ENCODE measurements at regions not wholly inside any gene's neighbourhood (a gene's known extent, or its start where the extent isn't known, plus 50 kb on each side); places are given as distances from the start of the nearest gene placed in this dataset.

- Histone ChIP-seq H3K36me3 (ENCODE audit: insufficient read depth, low read length) (no peaks in the 10 kb centered on the region), H3K9me3 (ENCODE audit: control insufficient read depth, insufficient read depth, low read length) (peaks cover 3% of the 10 kb centered on the region; the same call in 1 of the 2 replicates), H3K9ac (ENCODE audit: low read depth, low read length) (no peak overlapping the region), H3K4me1 (ENCODE audit: insufficient read depth, low read length) (peaks cover 15% of the 10 kb centered on the region; the same call in 1 of the 2 replicates)
Observed at GRCh38 chr13:90401150-90401549, 946.3 kb upstream of the MIR17HG start.

- Histone ChIP-seq H3K4me1 (ENCODE audit: insufficient read depth, low read length) (peaks cover 8% of the 10 kb centered on the region; the same call in 1 of the 2 replicates), H3K9me3 (ENCODE audit: control insufficient read depth, insufficient read depth, low read length) (peaks cover 3% of the 10 kb centered on the region; the same call in 1 of the 2 replicates), H3K36me3 (ENCODE audit: insufficient read depth, low read length) (no peaks in the 10 kb centered on the region), H3K9ac (ENCODE audit: low read depth, low read length) (no peak overlapping the region)
Observed at GRCh38 chr13:90402102-90402501, 945.4 kb upstream of the MIR17HG start.

GRCh38 chr13:90402613-90403012 lies 944.9 kb upstream of the MIR17HG start:
- Histone ChIP-seq H3K9ac (ENCODE audit: low read depth, low read length) (no peak overlapping the region), H3K9me3 (ENCODE audit: control insufficient read depth, insufficient read depth, low read length) (peaks cover 3% of the 10 kb centered on the region; the same call in 1 of the 2 replicates), H3K36me3 (ENCODE audit: insufficient read depth, low read length) (no peaks in the 10 kb centered on the region), H3K4me1 (ENCODE audit: insufficient read depth, low read length) (peaks cover 3% of the 10 kb centered on the region; the same call in 1 of the 2 replicates)

- peaks cover 3% of the 10 kb centered on the region; the same call in 1 of the 2 replicates for H3K9me3 ChIP-seq (ENCODE audit: control insufficient read depth, insufficient read depth, low read length)
- no peaks in the 10 kb centered on the region for H3K36me3 ChIP-seq (ENCODE audit: insufficient read depth, low read length)
- no peak overlapping the region for H3K9ac ChIP-seq (ENCODE audit: low read depth, low read length)
- H3K4me1 ChIP-seq (ENCODE audit: insufficient read depth, low read length): no peaks in the 10 kb centered on the region
Observed at GRCh38 chr13:90403330-90404082, 944.0 kb upstream of the MIR17HG start.

GRCh38 chr13:90405301-90405700 lies 942.2 kb upstream of the MIR17HG start:
- Histone ChIP-seq H3K36me3 (ENCODE audit: insufficient read depth, low read length) (no peaks in the 10 kb centered on the region), H3K9ac (ENCODE audit: low read depth, low read length) (no peak overlapping the region), H3K9me3 (ENCODE audit: control insufficient read depth, insufficient read depth, low read length) (no peaks in the 10 kb centered on the region; the same call in 1 of the 2 replicates), H3K4me1 (ENCODE audit: insufficient read depth, low read length) (no peaks in the 10 kb centered on the region)

GRCh38 chr13:90412980-90413379 lies 934.5 kb upstream of the MIR17HG start:
- Histone ChIP-seq H3K9ac (ENCODE audit: low read depth, low read length) (no peak overlapping the region), H3K4me1 (ENCODE audit: insufficient read depth, low read length) (peaks cover 19% of the 10 kb centered on the region), H3K9me3 (ENCODE audit: control insufficient read depth, insufficient read depth, low read length) (no peaks in the 10 kb centered on the region), H3K36me3 (ENCODE audit: insufficient read depth, low read length) (no peaks in the 10 kb centered on the region)

- H3K4me1 ChIP-seq (ENCODE audit: insufficient read depth, low read length): peaks cover 19% of the 10 kb centered on the region
- no peaks in the 10 kb centered on the region for H3K36me3 ChIP-seq (ENCODE audit: insufficient read depth, low read length)
- no peaks in the 10 kb centered on the region for H3K9me3 ChIP-seq (ENCODE audit: control insufficient read depth, insufficient read depth, low read length)
- no peak overlapping the region for H3K9ac ChIP-seq (ENCODE audit: low read depth, low read length)
Observed at GRCh38 chr13:90413548-90413947, 933.9 kb upstream of the MIR17HG start.

- H3K9me3 ChIP-seq (ENCODE audit: control insufficient read depth, insufficient read depth, low read length): no peaks in the 10 kb centered on the region
- H3K4me1 ChIP-seq (ENCODE audit: insufficient read depth, low read length): peaks cover 19% of the 10 kb centered on the region
- no peaks in the 10 kb centered on the region for H3K36me3 ChIP-seq (ENCODE audit: insufficient read depth, low read length)
- no peak overlapping the region for H3K9ac ChIP-seq (ENCODE audit: low read depth, low read length)
Observed at GRCh38 chr13:90414691-90415596, 932.5 kb upstream of the MIR17HG start.

GRCh38 chr13:90415902-90416301 lies 931.6 kb upstream of the MIR17HG start:
- peaks cover 19% of the 10 kb centered on the region for H3K4me1 ChIP-seq (ENCODE audit: insufficient read depth, low read length)
- no peak overlapping the region for H3K9ac ChIP-seq (ENCODE audit: low read depth, low read length)
- no peaks in the 10 kb centered on the region for H3K9me3 ChIP-seq (ENCODE audit: control insufficient read depth, insufficient read depth, low read length)

GRCh38 chr13:90416519-90416918 lies 931.0 kb upstream of the MIR17HG start:
- Histone ChIP-seq H3K9me3 (ENCODE audit: control insufficient read depth, insufficient read depth, low read length) (no peaks in the 10 kb centered on the region), H3K36me3 (ENCODE audit: insufficient read depth, low read length) (no peaks in the 10 kb centered on the region), H3K4me1 (ENCODE audit: insufficient read depth, low read length) (peaks cover 19% of the 10 kb centered on the region), H3K9ac (ENCODE audit: low read depth, low read length) (no peak overlapping the region)

More at GRCh38 chr13:90415902-90416301, 931.6 kb upstream of the MIR17HG start:
- no peaks in the 10 kb centered on the region for H3K36me3 ChIP-seq (ENCODE audit: insufficient read depth, low read length)

- H3K36me3 ChIP-seq (ENCODE audit: insufficient read depth, low read length): no peaks in the 10 kb centered on the region
- no peak overlapping the region for H3K9ac ChIP-seq (ENCODE audit: low read depth, low read length)
- H3K9me3 ChIP-seq (ENCODE audit: control insufficient read depth, insufficient read depth, low read length): no peaks in the 10 kb centered on the region
- H3K4me1 ChIP-seq (ENCODE audit: insufficient read depth, low read length): peaks cover 19% of the 10 kb centered on the region
Observed at GRCh38 chr13:90416938-90417337, 930.5 kb upstream of the MIR17HG start.

- Histone ChIP-seq H3K9me3 (ENCODE audit: control insufficient read depth, insufficient read depth, low read length) (no peaks in the 10 kb centered on the region), H3K4me1 (ENCODE audit: insufficient read depth, low read length) (peaks cover 5% of the 10 kb centered on the region), H3K9ac (ENCODE audit: low read depth, low read length) (no peak overlapping the region), H3K36me3 (ENCODE audit: insufficient read depth, low read length) (no peaks in the 10 kb centered on the region)
Observed at GRCh38 chr13:90420683-90421082, 926.8 kb upstream of the MIR17HG start.

- no peaks in the 10 kb centered on the region; the same call in 1 of the 2 replicates for H3K4me1 ChIP-seq (ENCODE audit: insufficient read depth, low read length)
- no peak overlapping the region for H3K9ac ChIP-seq (ENCODE audit: low read depth, low read length)
- H3K9me3 ChIP-seq (ENCODE audit: control insufficient read depth, insufficient read depth, low read length): no peaks in the 10 kb centered on the region
Observed at GRCh38 chr13:90427322-90428272, 919.9 kb upstream of the MIR17HG start.

More at GRCh38 chr13:90427322-90428272, 919.9 kb upstream of the MIR17HG start:
- no peaks in the 10 kb centered on the region for H3K36me3 ChIP-seq (ENCODE audit: insufficient read depth, low read length)

All from ES-I3 (cell line).